GM06990 (cell line): ENCODE measurements at regions not wholly inside any gene's neighbourhood (a gene's known extent, or its start where the extent isn't known, plus 50 kb on each side); places are given as distances from the start of the nearest gene placed in this dataset.
"Not testable (repeated sequence)": the region's sequence is repeated elsewhere in the genome, so short reads cannot be mapped to it uniquely, and the experiment has no call there.

Experiments
- DNase-seq: peaks from one replicate; pipeline ENCODE4 v3.0.0-alpha.2; 2011; ENCODE audit not compliant: insufficient read length; ENCODE audit errors: extremely low read depth
- H3K27me3 ChIP-seq: replicated peaks from 2 replicates; pipeline ENCODE4 v1.6.0; 2011; ENCODE audit warnings: low read length; ENCODE audit not compliant: control insufficient read depth, insufficient read depth
- H3K36me3 ChIP-seq: 2 replicates; pipeline ENCODE4 v1.5.1; 2011; ENCODE audit warnings: low read length; ENCODE audit not compliant: control insufficient read depth, insufficient read depth
- H3K4me3 ChIP-seq: replicated peaks from 2 replicates; pipeline ENCODE4 v1.5.1; 2011; ENCODE audit warnings: low read depth, mild to moderate bottlenecking, control low read depth, low read length

DNA sequence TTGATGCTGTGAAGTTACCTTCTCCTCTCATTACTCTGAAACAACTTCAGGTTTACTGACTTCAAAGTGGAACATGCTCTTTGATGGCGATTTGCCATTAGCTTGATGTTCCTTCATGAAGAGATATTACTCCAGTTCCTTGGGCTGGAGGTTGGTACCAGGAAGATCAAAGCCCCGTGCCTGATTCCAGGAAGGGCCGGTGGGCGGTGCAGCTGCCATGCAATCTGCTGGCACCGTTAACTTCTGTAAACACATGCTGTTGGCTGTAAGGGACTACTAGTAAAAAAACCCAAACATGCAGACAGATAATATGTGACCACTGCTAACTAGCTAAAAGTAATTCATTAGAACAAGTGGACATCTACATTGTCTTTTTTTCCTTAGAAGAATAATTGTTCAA, 182.8 kb upstream of the SPATA31A3 start:
- not testable (repeated sequence) for H3K27me3 ChIP-seq, H3K4me3 ChIP-seq, DNase-seq, H3K36me3 ChIP-seq

DNA sequence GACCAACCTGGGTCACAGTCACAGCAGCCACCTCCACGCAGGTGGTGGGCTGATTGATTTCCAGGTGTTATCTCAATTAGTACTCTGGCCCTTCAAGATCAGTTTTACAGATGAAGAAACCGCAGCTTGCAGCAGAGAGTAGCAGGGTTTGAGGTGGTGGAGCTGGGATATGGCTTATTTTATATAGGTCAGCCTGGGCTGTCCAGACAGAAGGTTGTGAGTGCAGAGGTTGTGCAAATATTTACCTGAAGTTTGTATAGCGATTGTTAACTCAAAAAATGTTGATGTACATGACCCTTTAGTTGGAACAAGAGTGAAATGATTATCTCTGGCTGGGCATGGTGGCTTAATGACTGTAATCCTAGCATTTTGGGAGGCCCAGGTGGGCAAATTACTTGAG, 179.4 kb upstream of the SPATA31A3 start:
- not testable (repeated sequence) for H3K36me3 ChIP-seq, H3K27me3 ChIP-seq, H3K4me3 ChIP-seq, DNase-seq

DNA sequence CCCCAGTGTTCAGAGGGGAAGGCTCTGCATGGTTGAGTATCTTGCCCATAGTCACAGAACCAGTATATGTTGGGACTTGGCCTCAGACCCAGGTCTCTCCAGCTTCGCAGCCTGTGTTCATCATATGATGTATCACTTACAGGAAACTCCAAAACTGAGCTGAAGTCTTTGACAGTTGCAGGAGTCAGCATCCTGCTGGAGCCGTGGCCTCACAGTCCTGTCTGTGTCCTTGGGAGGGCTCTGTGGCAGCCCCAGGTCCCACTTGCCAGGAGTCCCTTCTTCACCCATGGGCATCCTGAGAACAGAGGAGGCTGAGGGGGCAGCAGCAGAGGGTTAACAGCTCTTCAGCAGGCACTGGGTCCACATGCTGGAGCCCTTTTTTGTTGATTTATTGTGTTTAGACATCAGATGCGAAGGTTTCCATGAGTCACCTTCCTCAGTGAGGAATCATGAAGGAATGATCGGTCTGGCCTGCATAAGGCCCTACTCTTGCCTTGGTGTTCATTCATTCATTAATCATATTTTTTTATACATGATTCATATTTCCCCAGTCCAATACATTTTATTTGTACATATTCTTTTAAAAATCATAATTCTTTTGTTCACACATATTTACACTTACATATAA, 176.3 kb upstream of the SPATA31A3 start:
- not testable (repeated sequence) for H3K27me3 ChIP-seq, DNase-seq, H3K36me3 ChIP-seq, H3K4me3 ChIP-seq

DNA sequence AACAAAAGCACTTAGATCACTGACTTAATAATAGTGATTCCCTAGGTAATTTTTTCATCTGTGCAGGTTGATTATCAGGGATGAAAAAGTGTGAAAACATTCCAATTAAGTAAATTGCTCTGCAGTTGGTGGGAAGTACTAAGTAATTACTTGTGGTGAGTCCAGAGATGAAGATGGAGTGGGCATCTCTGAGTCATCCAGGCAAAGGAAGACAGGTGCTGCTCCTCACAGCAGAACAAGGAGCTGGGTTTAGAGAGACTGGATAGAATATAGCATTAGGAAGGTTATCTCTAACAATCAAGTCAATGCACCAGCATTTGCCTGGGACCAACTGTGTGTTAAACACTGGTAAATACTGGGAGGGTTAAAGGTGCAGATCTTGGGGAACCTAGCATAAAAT, 174.0 kb upstream of the SPATA31A3 start:
- not testable (repeated sequence) for H3K36me3 ChIP-seq, DNase-seq, H3K4me3 ChIP-seq, H3K27me3 ChIP-seq

DNA sequence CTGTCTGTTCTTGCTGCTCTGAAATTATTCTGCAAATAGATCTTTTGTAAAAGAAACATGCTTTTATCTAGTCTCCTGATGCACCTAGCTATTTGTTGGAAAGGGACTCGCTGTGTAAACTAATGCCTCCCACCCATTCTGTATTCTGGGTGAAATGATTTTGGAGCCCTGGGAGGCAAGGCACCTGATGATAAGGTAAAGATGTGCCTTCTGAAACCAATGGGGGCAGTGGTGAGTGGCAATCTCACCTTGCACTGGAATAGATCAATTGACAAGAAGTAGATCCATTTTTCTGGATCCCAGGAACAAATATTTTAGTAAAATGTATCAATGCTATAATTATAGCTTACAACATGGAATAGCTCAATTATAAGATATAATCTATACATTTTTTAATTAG, 170.5 kb upstream of the SPATA31A3 start:
- DNase-seq, H3K4me3 ChIP-seq, H3K36me3 ChIP-seq, H3K27me3 ChIP-seq: not testable (repeated sequence)

DNA sequence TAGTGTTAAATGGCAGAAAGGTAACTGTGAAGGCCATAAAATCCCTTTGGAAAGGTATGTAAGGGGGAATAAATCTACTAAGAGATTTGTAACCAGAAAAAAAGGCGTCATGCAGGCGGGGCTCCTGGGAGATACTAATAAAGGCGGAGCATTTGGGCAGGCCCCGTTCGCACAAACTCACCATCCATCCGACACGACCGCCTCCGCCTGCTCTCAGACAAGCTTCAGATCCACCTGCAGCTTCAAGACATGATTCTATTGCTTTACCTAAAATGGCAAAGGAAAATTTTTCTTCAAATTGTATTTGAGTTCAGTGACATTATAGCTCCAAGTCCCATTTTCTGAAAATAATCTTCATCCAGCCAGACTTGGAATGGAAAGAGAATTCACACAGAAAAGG, 162.9 kb upstream of the SPATA31A3 start:
- not testable (repeated sequence) for H3K4me3 ChIP-seq, DNase-seq, H3K27me3 ChIP-seq, H3K36me3 ChIP-seq

DNA sequence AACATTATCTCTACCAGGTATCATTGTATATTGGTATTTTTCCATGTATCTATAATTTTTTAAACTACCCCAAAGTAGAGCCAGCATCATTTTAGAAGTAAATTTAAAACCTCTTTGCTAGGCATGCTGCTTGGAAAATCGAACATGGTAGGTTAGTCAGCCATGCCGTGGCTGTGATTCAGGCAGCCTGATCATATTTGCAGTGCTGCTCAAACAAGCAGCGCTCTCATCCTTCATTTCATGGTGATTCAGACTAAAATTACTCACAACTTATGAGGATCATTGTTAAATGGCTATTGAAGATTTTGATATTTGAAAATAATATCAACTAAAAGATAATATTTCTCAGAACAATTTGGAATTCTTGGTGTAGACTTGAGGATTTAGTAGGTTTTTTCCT, 161.2 kb upstream of the SPATA31A3 start:
- H3K36me3 ChIP-seq, H3K27me3 ChIP-seq, DNase-seq, H3K4me3 ChIP-seq: not testable (repeated sequence)

DNA sequence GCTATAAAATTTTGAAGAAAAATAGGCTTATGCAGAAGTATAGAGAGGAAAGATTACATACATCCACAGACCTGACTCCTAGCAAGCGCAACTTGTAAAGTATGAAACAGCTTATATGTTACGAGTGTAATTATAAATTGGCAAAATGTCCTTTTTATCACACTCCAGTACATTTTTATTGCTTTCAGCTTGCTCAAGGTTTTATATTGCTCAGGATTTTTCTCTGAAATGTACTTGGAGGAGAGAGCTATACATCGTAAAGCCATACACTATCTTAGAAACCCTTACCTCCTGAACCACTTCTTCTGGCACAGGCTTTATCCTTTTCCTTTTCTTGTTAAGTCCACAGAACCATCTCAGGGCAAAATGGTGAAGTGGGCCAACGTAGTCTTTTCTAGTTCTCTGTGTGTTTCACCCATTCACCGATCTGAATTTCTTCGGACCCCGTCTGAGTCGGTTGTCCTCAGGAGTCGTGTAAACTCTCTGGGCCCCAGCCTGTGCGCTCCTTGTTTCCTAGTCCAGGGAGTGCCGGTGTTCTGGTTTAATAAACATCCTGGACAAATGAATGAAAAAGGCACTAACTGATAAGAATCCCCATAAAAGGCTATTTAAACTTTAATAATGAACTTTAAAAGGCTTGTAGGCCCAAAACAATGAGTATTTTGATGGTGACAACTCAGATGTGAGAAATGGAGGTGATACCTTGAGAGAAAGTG, 150.2 kb upstream of the SPATA31A3 start:
- H3K4me3 ChIP-seq, H3K27me3 ChIP-seq, H3K36me3 ChIP-seq, DNase-seq: not testable (repeated sequence)

DNA sequence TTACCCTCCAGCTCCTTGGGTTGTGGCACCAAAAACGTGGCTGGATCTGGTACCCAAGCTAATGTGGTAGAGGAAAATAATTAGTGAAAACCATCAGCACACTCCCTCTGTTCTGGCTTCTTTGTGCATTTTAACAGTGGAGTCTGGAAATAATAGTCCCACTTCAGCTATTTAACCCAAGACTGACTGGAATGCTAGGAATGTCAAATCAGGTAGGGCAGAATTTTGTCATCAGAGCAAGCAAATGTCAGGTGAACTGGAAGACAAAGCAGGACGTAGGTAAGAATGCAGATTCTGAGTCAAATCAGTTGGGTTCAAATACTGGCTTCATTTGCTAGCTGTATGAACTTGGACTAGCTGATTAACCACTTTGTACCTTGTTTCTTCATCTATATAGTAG, 144.0 kb upstream of the SPATA31A3 start:
- not testable (repeated sequence) for H3K4me3 ChIP-seq, H3K27me3 ChIP-seq, H3K36me3 ChIP-seq, DNase-seq

DNA sequence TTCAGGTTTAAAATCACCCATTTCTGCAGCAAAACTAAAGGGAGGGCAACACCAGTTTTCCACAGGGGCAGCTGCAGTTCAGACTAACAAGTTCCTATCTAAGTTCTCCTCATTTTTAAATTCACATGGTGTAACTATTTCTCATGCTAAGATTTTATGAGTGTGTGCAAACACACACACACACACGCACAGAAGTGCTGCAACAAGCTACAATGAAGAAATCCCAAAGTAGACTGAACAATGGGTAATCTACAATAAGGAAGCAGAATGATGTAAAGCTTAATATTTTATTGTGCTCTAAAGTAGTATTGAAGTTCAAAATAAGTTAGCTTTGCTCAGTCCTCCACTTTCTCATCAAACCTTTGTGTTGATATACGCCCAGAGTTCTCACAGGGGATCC, 140.8 kb upstream of the SPATA31A3 start:
- DNase-seq, H3K36me3 ChIP-seq, H3K4me3 ChIP-seq, H3K27me3 ChIP-seq: not testable (repeated sequence)

DNA sequence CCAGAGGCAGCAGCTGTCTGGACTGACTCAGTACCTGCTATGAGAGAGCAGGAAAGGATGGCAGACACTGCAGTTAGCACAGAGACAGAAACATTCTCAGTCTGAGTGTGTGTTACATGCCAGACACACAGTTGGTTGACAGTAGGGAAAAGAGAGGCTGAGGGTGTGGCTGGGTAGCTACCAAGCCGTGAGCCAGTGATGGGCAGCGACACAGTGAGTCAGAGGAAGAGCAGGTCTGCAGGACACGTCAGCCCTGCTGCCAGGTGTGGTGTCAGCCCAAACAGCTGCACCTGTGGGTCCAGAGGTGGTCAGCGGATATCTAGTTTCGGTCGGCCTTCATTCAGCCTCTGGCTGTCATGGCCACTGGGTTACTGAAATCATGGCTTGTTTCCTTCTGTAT, 124.4 kb upstream of the SPATA31A3 start:
- not testable (repeated sequence) for H3K4me3 ChIP-seq, H3K36me3 ChIP-seq, DNase-seq, H3K27me3 ChIP-seq

DNA sequence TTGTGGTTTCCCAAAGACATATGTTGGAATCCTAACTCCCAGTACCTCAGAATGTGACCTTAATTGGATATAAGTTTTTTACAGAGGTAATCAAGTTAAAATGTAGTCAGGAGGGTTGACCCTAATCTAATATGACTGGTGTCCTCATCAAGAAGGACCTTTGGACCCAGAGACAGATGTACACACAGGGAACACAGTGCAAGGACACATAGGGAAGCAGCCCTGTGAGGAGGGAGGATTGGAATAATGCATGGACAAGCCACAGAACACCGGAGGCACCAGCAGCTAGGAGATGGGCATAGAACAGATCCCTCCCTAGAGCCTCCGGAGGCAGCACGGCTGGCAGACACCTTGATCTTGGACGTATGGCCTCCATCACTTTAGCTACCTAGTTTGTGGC, 119.8 kb upstream of the SPATA31A3 start:
- not testable (repeated sequence) for H3K27me3 ChIP-seq, DNase-seq, H3K36me3 ChIP-seq

DNA sequence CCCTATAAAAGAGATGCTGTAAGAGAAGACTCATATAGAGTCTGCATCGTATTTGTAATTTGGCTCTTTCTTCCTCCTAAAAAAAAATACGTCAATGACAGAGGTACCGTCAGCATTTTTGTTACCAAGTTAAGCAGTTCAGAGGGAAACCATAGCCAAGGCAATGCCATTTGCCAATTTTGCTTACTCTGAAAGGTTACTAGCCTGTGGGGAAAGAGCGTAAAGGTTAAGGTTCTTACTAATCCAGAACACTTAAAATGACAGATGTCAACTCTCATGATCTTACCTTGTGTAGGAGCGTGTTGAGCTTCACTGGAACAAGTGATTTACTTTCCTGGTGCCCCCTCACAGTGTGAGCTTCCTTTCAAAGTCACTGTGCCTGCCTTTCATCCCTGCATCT, 119.4 kb upstream of the SPATA31A3 start:
- not testable (repeated sequence) for DNase-seq, H3K4me3 ChIP-seq, H3K27me3 ChIP-seq, H3K36me3 ChIP-seq

More for the DNA sequence above, 119.8 kb upstream of the SPATA31A3 start:
- not testable (repeated sequence) for H3K4me3 ChIP-seq

DNA sequence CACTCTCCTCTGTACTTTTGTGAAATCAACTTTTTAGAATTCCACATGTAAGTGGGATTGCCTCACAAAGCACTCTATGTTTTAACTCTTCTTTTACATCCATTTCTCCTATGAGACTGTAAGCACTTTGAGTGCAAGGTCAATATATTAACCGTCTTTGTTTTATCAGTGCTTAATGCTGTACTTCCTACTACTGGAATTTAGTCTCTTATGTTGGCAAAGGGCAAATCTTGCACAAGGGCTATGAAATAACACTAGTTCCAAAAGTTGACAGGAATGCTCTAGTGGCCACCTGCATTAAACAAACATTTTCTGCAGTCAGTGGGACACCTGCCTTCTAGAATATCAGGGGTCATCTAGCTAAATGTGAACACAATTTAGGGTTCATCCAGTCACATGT, 117.5 kb upstream of the SPATA31A3 start:
- not testable (repeated sequence) for H3K4me3 ChIP-seq, H3K36me3 ChIP-seq, DNase-seq, H3K27me3 ChIP-seq

DNA sequence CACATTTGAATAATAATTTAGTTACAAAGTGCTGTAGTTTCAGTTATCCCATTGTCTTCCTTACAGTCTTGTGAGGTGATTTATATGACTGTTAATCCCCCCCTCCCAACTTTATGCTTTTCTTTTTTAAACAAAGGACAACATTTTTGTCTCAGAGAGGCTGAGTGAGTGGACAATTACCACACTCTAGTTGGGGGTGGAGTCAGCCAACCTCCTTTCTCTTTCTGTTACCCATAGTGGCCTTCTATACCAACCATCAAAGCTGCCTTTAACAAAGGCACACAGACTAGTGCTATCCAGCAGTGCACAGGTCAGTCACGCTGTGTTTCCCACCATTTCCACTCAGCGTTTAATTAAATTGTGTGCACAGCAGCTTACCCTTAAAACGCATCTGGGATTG, 114.3 kb upstream of the SPATA31A3 start:
- DNase-seq, H3K27me3 ChIP-seq, H3K36me3 ChIP-seq, H3K4me3 ChIP-seq: not testable (repeated sequence)
